SU-DHL-6 (cell line): ENCODE measurements at regions not wholly inside any gene's neighbourhood (a gene's known extent, or its start where the extent isn't known, plus 50 kb on each side); places are given as distances from the start of the nearest gene placed in this dataset.

Experiments used
- H2AFZ ChIP-seq: fragments of 200-600 bp; sonication (generic); 2 replicates; pipeline ENCODE4 v1.6.1; 2014; ENCODE audit warnings: low read depth, mild to moderate bottlenecking, moderate library complexity, mixed read lengths, antibody characterized with exemption, low read length; ENCODE audit not compliant: severe bottlenecking
- H3F3A ChIP-seq: fragments of 200-600 bp; shearing (Covaris generic); 2 replicates; pipeline ENCODE4 v1.6.0; 2016; ENCODE audit warnings: antibody characterized with exemption, mild to moderate bottlenecking; ENCODE audit not compliant: insufficient read depth
- H3K27ac ChIP-seq: fragments of 200-600 bp; sonication (generic); 2 replicates; pipeline ENCODE4 v1.5.1; 2016; ENCODE audit warnings: low read depth, mild to moderate bottlenecking, low read length, moderate library complexity, mixed read lengths
- H3K27me3 ChIP-seq: fragments of 200-600 bp; sonication (generic), shearing (Covaris generic); 2 replicates; pipeline ENCODE4 v1.6.0; 2014; ENCODE audit warnings: mild to moderate bottlenecking, low read length
- H3K36me3 ChIP-seq: fragments of 200-600 bp; sonication (generic); 2 replicates; pipeline ENCODE4 v1.6.1; 2014; ENCODE audit warnings: mild to moderate bottlenecking, low read length, mixed read lengths
- H3K4me2 ChIP-seq: fragments of 300-600, 200-600 bp; shearing (Covaris generic), sonication (generic); 2 replicates; pipeline ENCODE4 v1.6.0; 2014; ENCODE audit warnings: low read length, low read depth, mild to moderate bottlenecking; ENCODE audit not compliant: poor library complexity, severe bottlenecking
- H3K4me3 ChIP-seq: fragments of 200-600 bp; sonication (generic); 2 replicates; pipeline ENCODE4 v1.5.1; 2014; ENCODE audit warnings: antibody characterized with exemption, low read length, mild to moderate bottlenecking, mixed read lengths; ENCODE audit not compliant: insufficient read depth, poor library complexity, severe bottlenecking
- H3K79me2 ChIP-seq: fragments of 200-600 bp; sonication (generic); 2 replicates; pipeline ENCODE4 v1.6.1; 2014; ENCODE audit warnings: mild to moderate bottlenecking, low read length, moderate library complexity; ENCODE audit not compliant: insufficient read depth
- H3K9ac ChIP-seq: fragments of 200-600 bp; sonication (generic); 2 replicates; pipeline ENCODE4 v1.7.0; 2014; ENCODE audit warnings: mild to moderate bottlenecking, low read length
- H3K9me2 ChIP-seq: fragments of 200-600 bp; sonication (generic); replicated peaks from 2 replicates; pipeline ENCODE4 v1.6.1; 2014; ENCODE audit warnings: low read length; ENCODE audit not compliant: insufficient read depth
- H3K9me3 ChIP-seq: fragments of 200-600 bp; sonication (generic); 2 replicates; pipeline ENCODE4 v1.6.1; 2014; ENCODE audit warnings: low read length, mixed read lengths; ENCODE audit not compliant: insufficient read depth
- H4K20me1 ChIP-seq: fragments of 200-600 bp; sonication (generic); 2 replicates; pipeline ENCODE4 v1.6.1; 2014; ENCODE audit warnings: low read depth, mild to moderate bottlenecking, antibody characterized with exemption, low read length, moderate library complexity, mixed read lengths
- CTCF ChIP-seq: fragments of 200-600 bp; sonication (generic); IDR thresholded peaks from one replicate; pipeline ENCODE4 v1.5.1; 2017; ENCODE audit warnings: antibody characterized with exemption, mild to moderate bottlenecking, low read length, moderate library complexity; ENCODE audit not compliant: insufficient read depth, poor library complexity, severe bottlenecking
- EZH2phosphoT487 ChIP-seq: fragments of 200-600 bp; sonication (generic), shearing (Covaris generic); conservative IDR thresholded peaks from 2 replicates; pipeline ENCODE4 v1.6.1; 2018; ENCODE audit warnings: mild to moderate bottlenecking, antibody characterized with exemption, low read length, moderate library complexity, mixed read lengths

GRCh38 chr18:34495506-34495905 is 214.6 kb upstream of the DTNA start:
- no peaks in the 10 kb centered on the region for H3F3A ChIP-seq
- H2AFZ ChIP-seq, result no peak overlapping the region
- no peaks in the 10 kb centered on the region for H3K79me2 ChIP-seq
- H3K36me3 ChIP-seq, result no peaks in the 10 kb centered on the region
- TF ChIP-seq EZH2phosphoT487 (no peak), CTCF (no peak)
- no peaks in the 10 kb centered on the region for H3K9me3 ChIP-seq
- H3K27ac ChIP-seq, result no peak overlapping the region
- H3K4me3 ChIP-seq, result no peak overlapping the region
- no peak overlapping the region for H3K9ac ChIP-seq
- no peaks in the 10 kb centered on the region for H3K27me3 ChIP-seq
- no peaks in the 10 kb centered on the region for H3K9me2 ChIP-seq
- no peaks in the 10 kb centered on the region for H4K20me1 ChIP-seq
- H3K4me2 ChIP-seq, result no peak overlapping the region

GRCh38 chr18:34501553-34501952 is 208.5 kb upstream of the DTNA start:
- no peaks in the 10 kb centered on the region for H3K27me3 ChIP-seq
- no peaks in the 10 kb centered on the region for H3K79me2 ChIP-seq
- H3K4me3 ChIP-seq, result no peak overlapping the region
- 0 out of 2 replicates have a peak, but pooled peaks cover 2% of the 10 kb centered on the region for H3K9me2 ChIP-seq
- no peak overlapping the region for H3K9ac ChIP-seq
- no peak overlapping the region for H3K27ac ChIP-seq
- TF ChIP-seq CTCF (no peak), EZH2phosphoT487 (no peak)
- H3K4me2 ChIP-seq, result no peak overlapping the region
- no peak overlapping the region for H2AFZ ChIP-seq
- H3F3A ChIP-seq, result no peaks in the 10 kb centered on the region
- no peaks in the 10 kb centered on the region for H3K9me3 ChIP-seq
- no peaks in the 10 kb centered on the region for H3K36me3 ChIP-seq
- no peaks in the 10 kb centered on the region for H4K20me1 ChIP-seq

- no peak overlapping the region for H2AFZ ChIP-seq
- no peaks in the 10 kb centered on the region for H3K9me3 ChIP-seq
- no peaks in the 10 kb centered on the region for H3K36me3 ChIP-seq
- H3K27me3 ChIP-seq, result no peaks in the 10 kb centered on the region
- H3K4me3 ChIP-seq, result no peak overlapping the region
- H3K9ac ChIP-seq, result no peak overlapping the region
- TF ChIP-seq EZH2phosphoT487, result no peak
- no peak for TF ChIP-seq CTCF
- 0 out of 2 replicates have a peak, but pooled peaks cover 2% of the 10 kb centered on the region for H3K9me2 ChIP-seq
- H3F3A ChIP-seq, result no peaks in the 10 kb centered on the region
- no peaks in the 10 kb centered on the region for H4K20me1 ChIP-seq
- H3K4me2 ChIP-seq, result no peak overlapping the region
- H3K27ac ChIP-seq, result no peak overlapping the region
- H3K79me2 ChIP-seq, result no peaks in the 10 kb centered on the region
Measured at GRCh38 chr18:34506198-34506597, 203.9 kb upstream of the DTNA start.
